Keratinocyte (primary cell): ENCODE measurements at regions not wholly inside any gene's neighbourhood (a gene's known extent, or its start where the extent isn't known, plus 50 kb on each side); places are given as distances from the start of the nearest gene placed in this dataset.

ENCODE experiments used
- EZH2 ChIP-seq: IDR thresholded peaks from one replicate; pipeline ENCODE4 v1.6.1; 2012; ENCODE audit warnings: inconsistent platforms, mild to moderate bottlenecking, low read length, moderate library complexity
- TF ChIP-seq, protein P1 (sequence below), 3 experiments: IDR thresholded peaks in 1 of 3; conservative IDR thresholded peaks in 1 of 3; optimal IDR thresholded peaks in 1 of 3; 2 replicates in 2 of 3; 3 replicates in 1 of 3; pipeline versions ENCODE3 to v1.5.1; 2011; ENCODE audit warnings: low read length in 3 of 3, mild to moderate bottlenecking in 3 of 3, moderate library complexity in 2 of 3, control low read depth in 1 of 3, inconsistent platforms in 1 of 3; ENCODE audit not compliant: insufficient read depth in 2 of 3; ENCODE audit errors: extremely low read depth in 1 of 3

DNA sequence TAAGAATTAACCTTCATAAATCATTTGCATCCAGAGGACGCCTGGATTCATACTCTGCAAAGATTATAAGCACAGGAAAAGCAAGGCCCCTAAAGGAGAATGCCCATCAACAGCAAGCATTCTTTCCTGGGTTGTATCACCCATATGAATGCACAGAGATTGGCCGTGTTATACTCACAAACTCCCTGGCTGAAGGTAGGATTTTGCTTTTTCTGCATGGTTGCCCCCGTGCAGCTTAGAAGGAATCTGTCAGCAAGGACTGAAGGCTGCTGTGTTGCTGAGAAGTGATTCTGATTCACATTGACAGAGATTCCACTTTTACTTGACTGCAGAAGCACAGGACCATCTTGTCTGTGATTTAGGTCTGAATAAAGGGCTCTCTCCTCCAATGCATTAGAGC is 283.0 kb downstream of the LRRIQ3 start:
- TF ChIP-seq, protein P1, sequence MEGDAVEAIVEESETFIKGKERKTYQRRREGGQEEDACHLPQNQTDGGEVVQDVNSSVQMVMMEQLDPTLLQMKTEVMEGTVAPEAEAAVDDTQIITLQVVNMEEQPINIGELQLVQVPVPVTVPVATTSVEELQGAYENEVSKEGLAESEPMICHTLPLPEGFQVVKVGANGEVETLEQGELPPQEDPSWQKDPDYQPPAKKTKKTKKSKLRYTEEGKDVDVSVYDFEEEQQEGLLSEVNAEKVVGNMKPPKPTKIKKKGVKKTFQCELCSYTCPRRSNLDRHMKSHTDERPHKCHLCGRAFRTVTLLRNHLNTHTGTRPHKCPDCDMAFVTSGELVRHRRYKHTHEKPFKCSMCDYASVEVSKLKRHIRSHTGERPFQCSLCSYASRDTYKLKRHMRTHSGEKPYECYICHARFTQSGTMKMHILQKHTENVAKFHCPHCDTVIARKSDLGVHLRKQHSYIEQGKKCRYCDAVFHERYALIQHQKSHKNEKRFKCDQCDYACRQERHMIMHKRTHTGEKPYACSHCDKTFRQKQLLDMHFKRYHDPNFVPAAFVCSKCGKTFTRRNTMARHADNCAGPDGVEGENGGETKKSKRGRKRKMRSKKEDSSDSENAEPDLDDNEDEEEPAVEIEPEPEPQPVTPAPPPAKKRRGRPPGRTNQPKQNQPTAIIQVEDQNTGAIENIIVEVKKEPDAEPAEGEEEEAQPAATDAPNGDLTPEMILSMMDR (optimal IDR thresholded peaks at IDR 0.05 in 1 of 3, IDR thresholded peaks at IDR 0.05 in 1 of 3, conservative IDR thresholded peaks at IDR 0.05 in 1 of 3; ENCODE audit: extremely low read depth in 1 of 3, insufficient read depth in 2 of 3, low read length in 3 of 3): no peak
- no peak for TF ChIP-seq EZH2
